Stimulated activated CD4-positive, alpha-beta T cell treated with anti-CD3 and anti-CD28 coated beads, Interleukin-15, amount 100 ng/mL, for 24 hours (primary cell): ENCODE measurements at regions not wholly inside any gene's neighbourhood (a gene's known extent, or its start where the extent isn't known, plus 50 kb on each side); places are given as distances from the start of the nearest gene placed in this dataset.
"Not testable (repeated sequence)": the region's sequence is repeated elsewhere in the genome, so short reads cannot be mapped to it uniquely, and the experiment has no call there.

ENCODE experiments used
- DNase-seq: peaks from one replicate; pipeline ENCODE4 v3.0.0-alpha.2; 2020

GRCh38 chr13:72657379-72657778 lies 70.0 kb downstream of the MZT1 start:
- no peak for DNase-seq

DNA sequence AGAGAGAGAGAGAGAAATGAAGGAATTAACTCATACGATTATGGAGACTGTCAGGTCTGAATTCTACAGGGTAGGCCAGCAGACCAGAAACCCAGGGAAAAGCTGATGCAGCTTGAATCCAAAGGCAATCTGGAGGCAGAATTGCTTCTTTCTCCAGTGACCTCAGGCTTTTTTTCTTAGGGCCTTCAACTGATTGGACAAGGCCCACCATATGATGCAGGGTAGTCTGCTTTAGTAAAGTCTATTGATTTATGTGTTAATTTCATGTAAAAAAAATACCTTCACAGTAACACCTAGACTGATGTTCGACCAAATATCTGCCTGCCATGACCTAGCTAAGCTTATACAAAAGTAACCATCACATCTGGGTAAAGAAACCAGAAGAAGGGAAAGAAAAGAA lies 71.1 kb downstream of the MZT1 start:
- no peak for DNase-seq

DNA sequence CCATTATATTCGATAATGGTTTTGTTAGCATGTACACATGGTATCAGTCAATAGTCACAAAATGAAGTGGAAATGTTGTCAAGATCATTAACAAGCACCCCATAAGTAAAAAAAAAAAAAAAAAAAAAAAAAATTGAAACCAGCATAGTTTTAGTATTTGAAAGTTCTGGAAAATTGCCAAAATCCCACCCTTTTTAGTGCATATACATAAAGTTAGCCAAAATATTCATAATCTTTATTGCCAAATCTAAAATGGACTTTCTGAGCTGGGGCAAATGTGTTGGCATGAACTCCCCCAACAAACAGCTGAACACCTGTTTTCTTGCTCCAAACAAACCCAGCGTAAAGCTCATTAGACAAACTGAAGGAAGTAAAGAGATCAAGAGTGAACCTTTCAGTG lies 73.9 kb downstream of the MZT1 start:
- DNase-seq, result no peak

DNA sequence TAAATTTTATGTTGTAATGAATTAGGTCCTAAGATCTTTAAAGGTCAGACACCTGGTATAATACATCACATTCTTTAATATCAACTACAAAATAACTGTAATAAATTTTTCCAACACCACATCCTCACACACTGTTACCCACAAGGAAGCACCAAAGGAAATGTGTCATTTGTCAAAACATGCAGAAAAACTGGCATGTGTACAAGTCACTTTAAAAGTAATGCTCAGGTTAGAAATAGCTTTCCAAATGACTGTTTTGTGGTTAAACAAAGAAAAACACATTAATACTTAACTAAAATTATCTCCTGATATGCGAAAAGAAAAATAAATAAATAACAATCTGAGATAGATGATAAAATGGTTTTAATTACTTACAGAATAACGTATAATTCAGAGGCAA lies 74.7 kb downstream of the MZT1 start:
- DNase-seq, result no peak

DNA sequence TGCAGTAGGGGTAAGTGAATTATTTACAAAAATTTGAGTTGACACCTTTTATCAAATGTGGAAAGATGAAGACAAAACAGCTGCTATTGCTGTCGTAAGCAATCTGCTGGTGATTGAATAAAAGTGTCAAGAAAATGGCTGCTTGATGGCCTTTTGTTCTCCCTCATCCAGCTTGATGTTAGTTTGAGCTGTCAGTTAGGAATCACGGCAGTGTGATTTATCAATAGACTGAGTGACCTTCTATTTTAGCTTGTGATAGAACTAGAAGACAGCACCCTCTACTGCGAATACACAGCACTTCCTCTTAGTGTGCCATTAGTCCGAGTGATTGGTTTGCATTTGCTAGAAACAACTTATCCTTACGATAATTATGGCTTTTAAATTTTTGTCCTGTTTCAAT lies 76.3 kb downstream of the MZT1 start:
- no peak for DNase-seq

DNA sequence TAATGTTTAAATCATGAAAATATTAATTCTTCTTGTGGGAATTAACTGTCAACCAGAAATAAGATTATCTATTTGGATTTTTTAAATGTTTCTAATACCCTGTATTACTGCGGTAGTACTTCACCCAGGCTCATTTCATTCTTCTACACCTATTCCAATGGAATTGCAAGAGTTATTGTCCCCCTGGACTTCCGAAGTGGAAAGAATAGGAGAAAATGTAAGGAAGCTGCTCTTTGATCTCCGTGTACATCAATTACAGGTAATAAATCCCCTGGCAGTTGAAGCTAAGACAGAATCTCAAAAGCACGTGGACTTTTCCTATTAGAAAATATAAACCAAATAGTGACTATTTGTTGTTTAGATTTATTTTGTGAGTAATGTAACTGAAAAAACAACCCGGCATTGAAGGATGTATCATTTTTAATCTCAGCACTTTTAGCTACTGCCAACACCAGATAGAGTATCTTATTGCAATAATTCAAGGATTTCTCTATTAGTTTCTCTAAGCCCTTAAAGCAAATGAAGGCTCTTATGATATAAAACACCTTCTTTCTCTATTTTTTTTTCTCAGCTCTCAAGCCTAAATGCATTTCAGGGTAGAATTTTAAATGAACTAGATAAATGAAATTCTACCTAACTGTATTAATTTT lies 77.3 kb downstream of the MZT1 start:
- DNase-seq, result no peak

GRCh38 chr13:72648513-72649065 lies 78.8 kb downstream of the MZT1 start:
- no peak for DNase-seq

- no peak for DNase-seq
Observed at GRCh38 chr13:72647422-72647821, 80.0 kb downstream of the MZT1 start.

DNA sequence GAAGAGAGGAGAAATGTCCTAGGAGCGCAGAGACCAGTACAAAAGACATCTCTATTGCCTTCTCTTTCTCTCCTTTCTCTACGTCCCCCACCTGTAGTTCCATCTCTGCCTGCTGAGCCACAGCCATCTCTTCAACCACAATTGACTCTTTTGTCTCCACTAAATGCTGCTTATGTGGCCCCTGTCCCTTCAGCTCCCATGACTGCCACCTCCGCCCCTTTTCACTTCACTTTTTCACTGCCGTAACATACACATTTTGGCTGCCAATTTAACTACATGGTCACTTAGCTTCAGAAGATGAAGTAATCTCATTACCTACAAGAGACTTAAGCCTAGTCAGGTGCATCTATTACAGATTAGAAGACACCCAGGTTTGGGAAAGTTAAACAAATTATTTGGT lies 81.9 kb downstream of the MZT1 start:
- no peak for DNase-seq

DNA sequence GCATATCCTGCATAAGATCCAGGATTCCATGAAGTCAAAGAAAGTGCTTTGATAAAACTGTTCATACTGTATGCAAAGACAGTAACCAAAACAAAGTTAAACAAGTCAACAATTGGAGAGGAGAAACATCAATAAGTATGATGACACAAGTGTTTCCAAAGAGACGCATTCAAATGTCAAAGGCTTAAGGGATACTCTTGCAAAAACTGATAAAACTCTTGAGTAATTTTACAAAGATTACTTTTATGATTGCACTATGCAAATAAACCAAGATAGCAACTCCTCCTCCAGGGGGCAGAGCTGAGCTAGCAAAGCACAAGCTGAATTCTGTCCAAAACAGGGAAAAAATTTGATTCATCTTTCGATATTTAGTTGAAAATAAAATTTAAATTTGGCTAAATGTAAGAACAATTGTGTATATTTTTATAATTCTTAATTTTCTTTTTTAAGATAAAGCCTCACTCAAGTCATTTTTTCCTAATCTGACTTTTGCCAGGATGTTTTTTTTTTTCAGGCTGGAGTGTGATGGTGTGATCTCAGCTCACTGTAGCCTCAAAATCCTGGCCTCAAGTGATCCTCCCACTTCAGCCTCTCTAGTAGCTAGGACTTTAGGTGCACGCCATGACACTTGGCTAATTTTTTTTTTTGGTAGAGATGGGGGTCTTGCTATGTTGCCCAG lies 84.0 kb downstream of the MZT1 start:
- DNase-seq, result peak; percentile 77

- DNase-seq, result no peak
Observed at GRCh38 chr13:72639377-72639776, 88.1 kb downstream of the MZT1 start.

- DNase-seq, result no peak
Observed at GRCh38 chr13:72638059-72638815, 89.2 kb downstream of the MZT1 start.

DNA sequence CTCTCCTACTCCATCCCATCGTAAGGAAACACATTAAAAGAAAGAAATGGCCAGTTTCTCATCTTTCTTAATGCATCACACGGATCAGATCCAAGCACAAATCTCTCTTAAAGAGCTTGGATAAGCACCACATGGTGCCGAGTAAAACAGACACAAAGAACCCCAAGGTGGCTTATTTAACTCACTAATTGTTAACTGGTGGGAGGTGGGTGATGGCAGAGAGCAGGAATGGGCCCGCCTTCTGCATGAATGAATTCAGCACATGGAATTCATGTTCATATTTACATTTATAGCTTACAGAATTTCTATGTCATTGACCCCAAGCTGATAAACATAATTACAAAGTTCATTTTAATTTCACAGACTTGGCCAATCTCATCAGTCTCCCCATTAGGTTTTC lies 89.9 kb downstream of the MZT1 start:
- DNase-seq, result no peak

DNA sequence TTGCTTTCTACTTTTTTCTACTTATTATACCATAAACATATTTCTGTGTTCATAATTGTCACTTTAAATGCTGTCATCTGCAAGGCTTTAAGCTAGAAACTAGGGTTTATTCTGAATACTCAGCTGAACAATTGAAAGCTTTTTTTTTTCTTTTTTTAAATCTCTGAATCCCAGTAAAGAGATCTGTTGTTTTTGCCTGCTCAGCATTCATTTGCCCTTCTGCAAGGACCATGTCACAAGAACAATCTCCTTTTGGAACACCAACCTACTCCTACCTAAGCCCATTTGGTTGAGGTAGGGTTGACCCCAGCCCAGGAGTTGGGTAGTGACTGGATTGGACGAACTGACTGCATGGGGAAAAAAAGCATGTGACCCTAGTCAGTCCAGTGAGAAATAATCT lies 92.6 kb downstream of the MZT1 start:
- DNase-seq, result no peak

DNA sequence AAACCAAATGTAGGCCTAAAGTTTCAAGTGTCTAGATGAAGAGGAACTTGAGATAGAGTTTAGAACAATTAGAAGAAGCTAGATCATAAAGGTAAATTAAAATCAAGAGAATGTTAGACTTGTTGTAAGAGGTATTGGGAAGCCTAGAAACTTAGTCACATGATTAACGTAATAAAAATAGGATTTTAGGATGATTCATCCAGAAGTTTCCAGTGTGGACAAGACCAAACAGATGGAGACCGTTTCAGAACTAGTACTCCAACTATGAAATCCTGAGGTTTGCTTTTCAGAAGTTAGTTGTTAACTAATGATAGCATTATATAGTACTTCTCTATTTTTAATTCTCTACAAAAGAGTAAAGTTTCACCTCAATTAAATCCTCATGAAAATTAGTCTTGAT lies 104.9 kb downstream of the MZT1 start:
- no peak for DNase-seq

GRCh38 chr13:72620874-72621273 lies 106.6 kb downstream of the MZT1 start:
- DNase-seq, result no peak

DNA sequence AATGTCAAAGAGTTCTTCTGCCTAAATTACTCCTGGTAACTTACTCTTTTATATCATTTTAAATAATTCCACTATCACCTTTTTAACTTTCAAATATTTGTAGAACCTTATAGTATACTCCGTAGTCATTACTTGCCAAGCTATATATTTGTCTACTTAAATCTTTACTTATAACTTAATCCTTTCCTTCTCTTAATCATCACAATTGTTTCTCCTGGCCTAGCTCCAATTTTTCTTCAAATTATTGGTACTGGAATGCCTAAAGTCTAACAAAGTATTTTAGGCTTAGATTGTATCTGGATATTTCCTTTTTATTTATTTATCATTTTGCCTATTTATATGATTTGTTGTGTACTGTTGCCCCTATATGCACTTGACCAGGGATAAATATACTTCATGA lies 109.5 kb downstream of the MZT1 start:
- DNase-seq, result no peak

DNA sequence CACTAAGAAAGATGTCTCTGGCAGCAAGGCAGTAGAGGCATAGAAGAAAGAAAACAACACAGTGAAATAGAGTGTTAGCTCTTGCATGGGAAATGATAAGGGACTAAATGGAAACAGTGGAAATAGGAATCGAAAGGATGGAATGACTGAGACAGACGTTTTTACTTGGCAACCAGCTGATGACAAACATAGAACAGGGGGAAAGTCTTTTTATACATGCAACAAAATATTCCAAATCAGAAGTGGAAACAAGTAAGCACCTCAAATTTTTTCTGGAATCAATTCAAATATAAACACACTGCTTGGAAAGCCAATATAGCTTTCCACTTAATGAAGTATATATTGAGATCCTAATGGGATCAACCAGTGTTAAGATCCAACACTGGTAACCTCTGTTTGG lies 110.2 kb downstream of the MZT1 start:
- DNase-seq, result no peak

GRCh38 chr13:72610251-72610891 lies 117.1 kb downstream of the MZT1 start:
- not testable (repeated sequence) for DNase-seq

- no peak for DNase-seq
Observed at GRCh38 chr13:72599178-72599743, 128.2 kb downstream of the MZT1 start.

DNA sequence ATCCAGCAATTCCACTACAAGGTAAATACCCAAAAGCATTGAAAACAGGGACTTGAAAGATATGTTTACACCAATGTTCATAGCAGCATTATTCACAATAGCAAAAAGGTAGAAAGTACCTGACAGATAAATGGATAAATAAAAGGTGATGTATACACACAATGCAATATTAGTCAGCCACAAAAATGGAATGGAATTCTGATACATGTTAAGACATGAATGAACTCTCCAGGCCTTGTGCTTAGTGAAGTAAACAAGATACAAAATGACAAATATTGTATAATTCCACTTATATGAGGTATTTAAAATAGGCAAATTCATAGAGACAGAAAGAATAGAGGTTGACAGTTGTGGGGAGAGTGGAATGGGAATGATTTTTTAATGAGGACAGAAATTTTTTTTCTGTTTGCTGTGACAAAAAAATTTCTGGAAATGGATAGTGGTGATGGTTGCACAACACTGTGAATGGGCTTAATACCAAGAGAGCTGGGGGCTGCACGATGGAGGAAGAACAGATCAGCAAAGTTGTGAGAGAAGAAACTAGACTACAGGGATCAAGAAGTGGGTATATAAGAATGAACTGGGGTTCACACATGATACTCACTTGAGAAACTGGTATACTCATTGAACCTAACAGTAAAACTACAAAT lies 137.2 kb downstream of the MZT1 start:
- DNase-seq, result no peak

DNA sequence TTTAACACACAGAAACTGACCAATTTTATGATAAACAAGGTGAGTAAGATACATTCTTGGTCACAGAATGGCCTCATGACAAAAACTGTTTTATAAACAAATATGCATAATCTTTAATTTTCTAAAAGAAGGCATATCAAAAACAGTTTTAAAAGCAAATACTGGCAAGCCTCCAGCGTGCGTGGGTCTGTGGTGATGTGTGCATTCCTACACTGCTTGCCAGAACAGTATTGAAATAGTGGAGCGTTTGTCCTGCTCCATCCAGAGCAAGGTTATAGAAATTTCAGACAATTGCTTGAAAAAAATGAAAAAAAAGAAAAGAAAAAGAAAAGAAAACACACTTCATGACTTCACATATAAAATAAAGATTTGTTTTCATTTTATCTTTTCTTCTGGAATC lies 140.9 kb downstream of the MZT1 start:
- no peak for DNase-seq

- DNase-seq, result no peak
Observed at GRCh38 chr13:72585254-72585653, 142.2 kb downstream of the MZT1 start.
